Transverse colon (tissue), 4 donors: ENCODE measurements at regions not wholly inside any gene's neighbourhood (a gene's known extent, or its start where the extent isn't known, plus 50 kb on each side); places are given as distances from the start of the nearest gene placed in this dataset.

Experiments
- DNase-seq: peaks from one replicate; pipeline ENCODE4 v3.0.0-alpha.2; 2019
- H3K27ac ChIP-seq, 4 donors: fragments of 200-600 bp; sonication (generic); 2 replicates each; pipeline ENCODE4 v1.5.1; 2016 to 2018; ENCODE audit warnings: inconsistent platforms in 4 of 4
- H3K27me3 ChIP-seq: fragments of 200-600 bp; sonication (generic); 2 replicates; pipeline ENCODE4 v1.5.1; 2017; ENCODE audit warnings: inconsistent platforms
- H3K36me3 ChIP-seq, 4 donors: fragments of 200-600 bp; sonication (generic); 2 replicates each; pipeline ENCODE4 v1.5.1; 2017 to 2019; ENCODE audit warnings: inconsistent platforms in 4 of 4
- H3K4me1 ChIP-seq, 4 donors: fragments of 200-600 bp; sonication (generic); 2 replicates each; pipeline ENCODE4 v1.5.1; 2017 to 2020; ENCODE audit warnings: inconsistent platforms in 4 of 4
- H3K4me3 ChIP-seq, 4 donors: fragments of 200-600 bp; sonication (generic); 1 replicate in 1 of 4; 2 replicates in 3 of 4; pipeline versions ENCODE4 v1.5.1 to v1.6.1; 2017 to 2019; ENCODE audit warnings: inconsistent platforms in 4 of 4
- H3K9me3 ChIP-seq, 2 donors: fragments of 200-600 bp; sonication (generic); 2 replicates each; pipeline ENCODE4 v1.5.1; 2017 to 2019; ENCODE audit warnings: inconsistent platforms in 2 of 2
- CTCF ChIP-seq, 5 experiments: fragments of 200-600 bp in 3 of 5; fragments of 450-650 bp in 2 of 5; sonication (generic) in 3 of 5; IDR thresholded peaks; 1 replicate in 2 of 5; 2 replicates in 3 of 5; pipeline ENCODE4 v1.5.1; 2016 to 2017; ENCODE audit warnings: antibody characterized with exemption in 5 of 5, inconsistent platforms in 3 of 5, mild to moderate bottlenecking in 2 of 5, moderate library complexity in 1 of 5
- EP300 ChIP-seq: sonication (generic); formaldehyde crosslinking; IDR thresholded peaks from one replicate; pipeline ENCODE4 v1.6.1; 2017; ENCODE audit warnings: antibody characterized with exemption, low read depth
- POLR2A ChIP-seq: fragments of 450-650 bp; IDR thresholded peaks from one replicate; pipeline ENCODE4 v1.6.1; 2016; ENCODE audit warnings: antibody characterized with exemption, mild to moderate bottlenecking, moderate library complexity
- POLR2AphosphoS5 ChIP-seq, 3 donors: sonication (generic); formaldehyde crosslinking; IDR thresholded peaks; one replicate each; pipeline ENCODE4 v1.6.1; 2016; ENCODE audit warnings: antibody characterized with exemption in 3 of 3
- WGBS, 2 donors: methylation state at CpG; one replicate each; pipeline ENCODE4 v1.1.5; 2018; ENCODE audit warnings: low coverage in 1 of 2; 5-methylcytosine and 5-hydroxymethylcytosine counted together
- in situ Hi-C, 4 donors: fragments of 200-750 bp; cut with MboI; loops; one replicate each; pipeline versions ENCODE4 v1.15.0 to v1.15.1; 2017; ENCODE audit warnings: low sequenced_read_pairs in 3 of 4, low pct_ligation_motif_present in 1 of 4, low pct_unique_long_range_greater_than_20kb in 1 of 4
- intact Hi-C: fragments of 100-400 bp; cut with DNase I; formaldehyde crosslinking; loops from one replicate; pipeline ENCODE4 v1.15.1; 2023; ENCODE audit warnings: low total_unique reads

GRCh38 chr4:123522081-123522480 is 125.5 kb downstream of the SPRY1 start:
- TF ChIP-seq POLR2A (no peak), POLR2AphosphoS5 (IDR thresholded peaks at IDR 0.05) (no peak), CTCF (IDR thresholded peaks at IDR 0.05) (no peak), EP300 (no peak)
- in situ Hi-C loops (no loop called here), intact Hi-C loops (no loop called here)
- H3K4me1 ChIP-seq, result no peaks in the 10 kb centered on the region
- 88 to 96% methylated on average over 3 of the region's 3 CpGs for WGBS, 2 donors
- H3K27me3 ChIP-seq, result no peaks in the 10 kb centered on the region
- H3K36me3 ChIP-seq, result no peaks in the 10 kb centered on the region
- H3K9me3 ChIP-seq, result no peaks in the 10 kb centered on the region
- H3K27ac ChIP-seq, result no peak overlapping the region
- DNase-seq, result no peak
- H3K4me3 ChIP-seq, result no peak overlapping the region

- no peak for DNase-seq
- H3K36me3 ChIP-seq, result no peaks in the 10 kb centered on the region
- in situ Hi-C loops, result no loop called here
- no peaks in the 10 kb centered on the region for H3K4me1 ChIP-seq
- H3K9me3 ChIP-seq, result no peaks in the 10 kb centered on the region
- no peak overlapping the region for H3K27ac ChIP-seq
- 64 to 74% methylated on average over 3 of the region's 3 CpGs for WGBS, 2 donors
- H3K27me3 ChIP-seq, result no peaks in the 10 kb centered on the region
- no peak overlapping the region for H3K4me3 ChIP-seq
- intact Hi-C loops, result no loop called here
- TF ChIP-seq EP300 (no peak), POLR2A (no peak), CTCF (IDR thresholded peaks at IDR 0.05) (no peak), POLR2AphosphoS5 (IDR thresholded peaks at IDR 0.05) (no peak)
These were observed 126.1 kb downstream of the SPRY1 start for GRCh38 chr4:123522646-123523045.

GRCh38 chr4:123524958-123525628 is 128.5 kb downstream of the SPRY1 start:
- H3K4me1 ChIP-seq, result peaks cover 0 to 13% (median 4%) of the 10 kb centered on the region in 4 donors
- no peak overlapping the region for H3K27ac ChIP-seq
- no peaks in the 10 kb centered on the region for H3K27me3 ChIP-seq
- H3K36me3 ChIP-seq, result no peaks in the 10 kb centered on the region
- intact Hi-C loops, result no loop called here
- 73 to 79% methylated on average over 5 of the region's 5 CpGs for WGBS, 2 donors
- in situ Hi-C loops, result no loop called here
- H3K9me3 ChIP-seq, result no peaks in the 10 kb centered on the region
- H3K4me3 ChIP-seq, result no peak overlapping the region
- no peak for DNase-seq
- TF ChIP-seq EP300 (no peak), POLR2AphosphoS5 (IDR thresholded peaks at IDR 0.05) (no peak), CTCF (IDR thresholded peaks at IDR 0.05) (no peak), POLR2A (no peak)

- intact Hi-C loops, result no loop called here
- H3K27ac ChIP-seq, result no peak overlapping the region
- 72 to 85% methylated on average over 2 of the region's 2 CpGs for WGBS, 2 donors
- no peaks in the 10 kb centered on the region for H3K9me3 ChIP-seq
- no peak for DNase-seq
- no peak for TF ChIP-seq POLR2A
- no peak for TF ChIP-seq POLR2AphosphoS5 (IDR thresholded peaks at IDR 0.05)
- no peak for TF ChIP-seq CTCF (IDR thresholded peaks at IDR 0.05)
- TF ChIP-seq EP300, result no peak
- in situ Hi-C loops, result no loop called here
- H3K4me3 ChIP-seq, result no peak overlapping the region
- H3K27me3 ChIP-seq, result no peaks in the 10 kb centered on the region
- H3K36me3 ChIP-seq, result no peaks in the 10 kb centered on the region
- peaks cover 0 to 13% (median 4%) of the 10 kb centered on the region in 4 donors for H3K4me1 ChIP-seq
These were observed 129.9 kb downstream of the SPRY1 start for GRCh38 chr4:123526511-123526910.
